ENCODE measurements at regions not wholly inside any gene's neighbourhood (a gene's known extent, or its start where the extent isn't known, plus 50 kb on each side); places are given as distances from the start of the nearest gene placed in this dataset.

- TF ChIP-seq ZNF138 (CRISPR knock-in tag; IDR thresholded peaks at IDR 0.05; ENCODE audit: low read depth) (no peak), NFIC (IDR thresholded peaks at IDR 0.05; ENCODE audit: low read length) (no peak), EZH2 (conservative IDR thresholded peaks at IDR 0.05; ENCODE audit: low read depth, low read length) (no peak), CTCF (CRISPR knock-in tag; IDR thresholded peaks at IDR 0.05) (no peak)
These were observed 119.6 kb upstream of the MTHFD1L start for GRCh38 chr6:150745896-150746295.

Measured in HepG2 (cell line).